Keratinocyte (primary cell): ENCODE measurements at regions not wholly inside any gene's neighbourhood (a gene's known extent, or its start where the extent isn't known, plus 50 kb on each side); places are given as distances from the start of the nearest gene placed in this dataset.

Experiments used
- DNase-seq: peaks from one replicate; pipeline ENCODE4 v3.0.0-alpha.2; 2011; ENCODE audit warnings: low read depth, missing footprints, low spot score
- FAIRE-seq: peaks from 2 replicates; lab custom pipeline; 2011; peaks lifted over from hg19 to GRCh38; lab: Jason Lieb, UNC
- H2AFZ ChIP-seq: 2 replicates; pipeline ENCODE4 v1.6.0; 2012; ENCODE audit warnings: low read length, control low read depth, inconsistent platforms; ENCODE audit not compliant: control insufficient read depth
- H3K27ac ChIP-seq: 2 replicates; pipeline ENCODE4 v1.5.1; 2011; ENCODE audit warnings: low read length; ENCODE audit not compliant: control insufficient read depth, insufficient read depth
- H3K27me3 ChIP-seq: 3 replicates; pipeline ENCODE4 v1.6.0; 2011; ENCODE audit warnings: low read length; ENCODE audit not compliant: control insufficient read depth, insufficient read depth; ENCODE audit errors: extremely low read depth
- H3K36me3 ChIP-seq, 2 experiments: 2 replicates in 1 of 2; 3 replicates in 1 of 2; pipeline ENCODE4 v1.5.1; 2011; ENCODE audit warnings: low read length in 2 of 2, mild to moderate bottlenecking in 1 of 2; ENCODE audit not compliant: control insufficient read depth in 2 of 2, insufficient read depth in 2 of 2; ENCODE audit errors: extremely low read depth in 1 of 2
- H3K4me1 ChIP-seq: 3 replicates; pipeline ENCODE4 v1.5.1; 2011; ENCODE audit warnings: low read length; ENCODE audit not compliant: control insufficient read depth, insufficient read depth; ENCODE audit errors: extremely low read depth
- H3K4me2 ChIP-seq: 3 replicates; pipeline ENCODE4 v1.6.0; 2011; ENCODE audit warnings: low read depth, low read length; ENCODE audit not compliant: control insufficient read depth, insufficient read depth; ENCODE audit errors: extremely low read depth
- H3K4me3 ChIP-seq, 3 experiments: fragments of 200-600 bp in 1 of 3; sonication (generic) in 1 of 3; 2 replicates in 2 of 3; 3 replicates in 1 of 3; pipeline ENCODE4 v1.5.1; 2011 to 2016; ENCODE audit warnings: low read length in 3 of 3, mild to moderate bottlenecking in 3 of 3, control low read depth in 2 of 3, inconsistent platforms in 1 of 3, low read depth in 1 of 3, mixed read lengths in 1 of 3, mixed run types in 1 of 3, moderate library complexity in 1 of 3; ENCODE audit not compliant: control insufficient read depth in 2 of 3, insufficient read depth in 2 of 3; ENCODE audit errors: extremely low read depth in 1 of 3
- H3K79me2 ChIP-seq: 2 replicates; pipeline ENCODE4 v1.6.0; 2012; ENCODE audit warnings: low read length; ENCODE audit not compliant: control insufficient read depth, insufficient read depth
- H3K9ac ChIP-seq: 3 replicates; pipeline ENCODE4 v1.6.0; 2011; ENCODE audit warnings: low read length; ENCODE audit not compliant: control insufficient read depth, insufficient read depth; ENCODE audit errors: extremely low read depth
- H3K9me1 ChIP-seq: 3 replicates; pipeline ENCODE4 v1.6.0; 2011; ENCODE audit warnings: low read length; ENCODE audit not compliant: control insufficient read depth, insufficient read depth; ENCODE audit errors: extremely low read depth
- H3K9me3 ChIP-seq: 2 replicates; pipeline ENCODE4 v1.5.1; 2012; ENCODE audit warnings: low read depth, low read length; ENCODE audit not compliant: control insufficient read depth
- H4K20me1 ChIP-seq: 3 replicates; pipeline ENCODE4 v1.6.0; 2011; ENCODE audit warnings: low read length; ENCODE audit not compliant: control insufficient read depth, insufficient read depth; ENCODE audit errors: extremely low read depth
- EZH2 ChIP-seq: IDR thresholded peaks from one replicate; pipeline ENCODE4 v1.6.1; 2012; ENCODE audit warnings: inconsistent platforms, mild to moderate bottlenecking, low read length, moderate library complexity
- dilution Hi-C: fragments of 300-500 bp; cut with MboI; formaldehyde crosslinking; loops from one replicate; pipeline ENCODE4 v1.7.0; 2020; ENCODE audit warnings: low sequenced_read_pairs; ENCODE audit not compliant: extremely low pct_ligation_motif_present
- TF ChIP-seq, protein P1 (sequence below), 3 experiments: IDR thresholded peaks in 1 of 3; conservative IDR thresholded peaks in 1 of 3; optimal IDR thresholded peaks in 1 of 3; 2 replicates in 2 of 3; 3 replicates in 1 of 3; pipeline versions ENCODE3 to v1.5.1; 2011; ENCODE audit warnings: low read length in 3 of 3, mild to moderate bottlenecking in 3 of 3, moderate library complexity in 2 of 3, control low read depth in 1 of 3, inconsistent platforms in 1 of 3; ENCODE audit not compliant: insufficient read depth in 2 of 3; ENCODE audit errors: extremely low read depth in 1 of 3

DNA sequence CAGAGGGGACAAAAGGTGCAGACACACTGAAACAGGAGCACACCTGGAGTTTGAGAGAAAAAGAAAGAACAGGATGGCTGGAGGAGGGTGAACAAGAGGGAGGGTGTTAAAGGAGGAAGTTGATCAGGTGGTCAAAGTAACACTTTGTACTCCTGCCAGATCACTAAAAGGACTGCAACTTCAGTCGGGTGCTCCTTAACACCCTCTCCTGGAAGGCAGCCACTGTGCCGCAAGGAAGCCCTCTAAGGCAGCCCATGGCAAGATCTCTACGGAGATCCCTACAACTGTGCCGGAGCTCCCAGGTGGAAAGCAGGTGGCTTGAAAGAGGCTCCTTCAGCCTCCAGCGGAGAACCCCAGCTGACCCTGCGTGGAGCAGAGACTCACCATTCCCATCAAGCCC, 124.4 kb upstream of the MSX2 start:
- no peaks in the 10 kb centered on the region for H3K9me1 ChIP-seq
- peak overlapping the region; percentile 51 for H3K4me2 ChIP-seq
- no peaks in the 10 kb centered on the region for H3K36me3 ChIP-seq
- H3K79me2 ChIP-seq = no peaks in the 10 kb centered on the region
- DNase-seq = no peak
- TF ChIP-seq EZH2 = no peak
- TF ChIP-seq, protein P1, sequence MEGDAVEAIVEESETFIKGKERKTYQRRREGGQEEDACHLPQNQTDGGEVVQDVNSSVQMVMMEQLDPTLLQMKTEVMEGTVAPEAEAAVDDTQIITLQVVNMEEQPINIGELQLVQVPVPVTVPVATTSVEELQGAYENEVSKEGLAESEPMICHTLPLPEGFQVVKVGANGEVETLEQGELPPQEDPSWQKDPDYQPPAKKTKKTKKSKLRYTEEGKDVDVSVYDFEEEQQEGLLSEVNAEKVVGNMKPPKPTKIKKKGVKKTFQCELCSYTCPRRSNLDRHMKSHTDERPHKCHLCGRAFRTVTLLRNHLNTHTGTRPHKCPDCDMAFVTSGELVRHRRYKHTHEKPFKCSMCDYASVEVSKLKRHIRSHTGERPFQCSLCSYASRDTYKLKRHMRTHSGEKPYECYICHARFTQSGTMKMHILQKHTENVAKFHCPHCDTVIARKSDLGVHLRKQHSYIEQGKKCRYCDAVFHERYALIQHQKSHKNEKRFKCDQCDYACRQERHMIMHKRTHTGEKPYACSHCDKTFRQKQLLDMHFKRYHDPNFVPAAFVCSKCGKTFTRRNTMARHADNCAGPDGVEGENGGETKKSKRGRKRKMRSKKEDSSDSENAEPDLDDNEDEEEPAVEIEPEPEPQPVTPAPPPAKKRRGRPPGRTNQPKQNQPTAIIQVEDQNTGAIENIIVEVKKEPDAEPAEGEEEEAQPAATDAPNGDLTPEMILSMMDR (optimal IDR thresholded peaks at IDR 0.05 in 1 of 3, IDR thresholded peaks at IDR 0.05 in 1 of 3, conservative IDR thresholded peaks at IDR 0.05 in 1 of 3; ENCODE audit: extremely low read depth in 1 of 3, insufficient read depth in 2 of 3, low read length in 3 of 3) = no peak
- FAIRE-seq = peak; percentile 20
- H3K9me3 ChIP-seq = no peaks in the 10 kb centered on the region
- peaks cover 10% of the 10 kb centered on the region for H3K4me1 ChIP-seq
- H2AFZ ChIP-seq = peak overlapping the region; percentile 76
- no peak overlapping the region for H3K27ac ChIP-seq
- dilution Hi-C loops = no loop called here
- no peak overlapping the region for H3K9ac ChIP-seq
- peaks cover 6% of the 10 kb centered on the region for H3K27me3 ChIP-seq
- H4K20me1 ChIP-seq = no peaks in the 10 kb centered on the region
- H3K4me3 ChIP-seq = no peak overlapping the region

- Histone ChIP-seq H3K27me3 (peaks cover 6% of the 10 kb centered on the region), H3K9ac (no peak overlapping the region)
Observed at GRCh38 chr5:174601946-174602345, 122.4 kb upstream of the MSX2 start.

More at GRCh38 chr5:174601946-174602345, 122.4 kb upstream of the MSX2 start:
- H3K4me3 ChIP-seq = no peak overlapping the region
- no peak overlapping the region for H3K27ac ChIP-seq
- DNase-seq = no peak
- H3K4me2 ChIP-seq = no peak overlapping the region
- no peaks in the 10 kb centered on the region for H4K20me1 ChIP-seq
- H3K36me3 ChIP-seq = no peaks in the 10 kb centered on the region
- no peaks in the 10 kb centered on the region for H3K9me3 ChIP-seq
- dilution Hi-C loops = no loop called here
- TF ChIP-seq EZH2 = no peak
- TF ChIP-seq, protein P1 (optimal IDR thresholded peaks at IDR 0.05 in 1 of 3, IDR thresholded peaks at IDR 0.05 in 1 of 3, conservative IDR thresholded peaks at IDR 0.05 in 1 of 3; ENCODE audit: extremely low read depth in 1 of 3, insufficient read depth in 2 of 3, low read length in 3 of 3) = no peak
- no peaks in the 10 kb centered on the region for H3K79me2 ChIP-seq
- no peak for FAIRE-seq
- H3K9me1 ChIP-seq = no peaks in the 10 kb centered on the region
- no peak overlapping the region for H2AFZ ChIP-seq
- H3K4me1 ChIP-seq = peaks cover 10% of the 10 kb centered on the region
